Smooth muscle cell (in vitro differentiated cells): ENCODE measurements at regions not wholly inside any gene's neighbourhood (a gene's known extent, or its start where the extent isn't known, plus 50 kb on each side); places are given as distances from the start of the nearest gene placed in this dataset.

Experiments used
- DNase-seq: peaks from one replicate; lab custom pipeline; 2025; ENCODE audit not compliant: unreplicated experiment; lab: John Stamatoyannopoulos, UW
- H2AFZ ChIP-seq: fragments of 200-600 bp; sonication (generic); 2 replicates; pipeline ENCODE4 v1.6.0; 2016; ENCODE audit warnings: antibody characterized with exemption, low read depth, mild to moderate bottlenecking
- H3F3A ChIP-seq: fragments of 200-600 bp; sonication (generic); 2 replicates; pipeline ENCODE4 v1.6.0; 2017; ENCODE audit warnings: antibody characterized with exemption, low read depth
- H3K27ac ChIP-seq: fragments of 200-600 bp; sonication (generic); 2 replicates; pipeline ENCODE4 v1.5.1; 2016; ENCODE audit warnings: low read depth, mild to moderate bottlenecking
- H3K27me3 ChIP-seq: fragments of 200-600 bp; sonication (generic); 2 replicates; pipeline ENCODE4 v1.6.1; 2016; ENCODE audit warnings: low read depth, mild to moderate bottlenecking
- H3K36me3 ChIP-seq: fragments of 200-600 bp; sonication (generic); 2 replicates; pipeline ENCODE4 v1.5.1; 2016; ENCODE audit warnings: low read depth
- H3K4me1 ChIP-seq: fragments of 200-600 bp; sonication (generic); 2 replicates; pipeline ENCODE4 v1.5.1; 2016; ENCODE audit warnings: low read depth
- H3K4me2 ChIP-seq: fragments of 200-600 bp; sonication (generic); 2 replicates; pipeline ENCODE4 v1.6.0; 2016; ENCODE audit warnings: mild to moderate bottlenecking
- H3K4me3 ChIP-seq: fragments of 200-600 bp; sonication (generic); 2 replicates; pipeline ENCODE4 v1.5.1; 2016; ENCODE audit warnings: mild to moderate bottlenecking
- H3K79me2 ChIP-seq: fragments of 200-600 bp; sonication (generic); 2 replicates; pipeline ENCODE4 v1.6.0; 2016; ENCODE audit warnings: low read depth, mild to moderate bottlenecking
- H3K9ac ChIP-seq: fragments of 200-600 bp; sonication (generic); 2 replicates; pipeline ENCODE4 v1.6.0; 2016; ENCODE audit warnings: low read depth
- H3K9me3 ChIP-seq: fragments of 200-600 bp; sonication (generic); replicated peaks from 2 replicates; pipeline ENCODE4 v1.5.1; 2016; ENCODE audit warnings: low read depth
- H4K20me1 ChIP-seq: fragments of 200-600 bp; sonication (generic); 2 replicates; pipeline ENCODE4 v1.6.0; 2016; ENCODE audit warnings: low read depth
- WGBS: methylation state at CpG from one replicate; pipeline ENCODE4 v1.1.7; 2016; ENCODE audit warnings: low lambda C conversion rate; 5-methylcytosine and 5-hydroxymethylcytosine counted together
- TF ChIP-seq, protein P1 (sequence below): fragments of 200-600 bp; sonication (generic); IDR thresholded peaks from 2 replicates; pipeline ENCODE4 v1.5.1; 2017; ENCODE audit warnings: borderline replicate concordance, mild to moderate bottlenecking, antibody characterized with exemption; ENCODE audit not compliant: insufficient read depth, poor library complexity, severe bottlenecking

DNA sequence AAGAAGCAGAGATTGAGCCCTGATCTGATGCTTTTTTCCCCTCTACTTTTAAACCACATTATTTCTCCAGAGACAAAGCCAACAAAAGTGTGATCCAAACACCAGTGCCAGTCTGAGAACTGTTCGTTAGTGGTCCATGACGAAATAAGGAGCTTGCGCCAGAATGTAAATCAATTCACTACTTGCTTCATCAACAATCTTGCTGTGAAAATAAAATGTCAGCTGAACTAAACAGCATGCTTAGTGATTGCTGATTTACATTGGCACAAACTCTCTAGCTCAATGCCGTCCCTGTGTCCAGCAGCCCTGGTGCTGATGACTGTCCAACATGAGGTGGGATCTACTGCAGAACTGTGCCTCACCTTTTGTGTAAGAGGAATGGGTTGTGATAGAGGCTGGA is 71.3 kb downstream of the SOX3 start:
- H3K4me1 ChIP-seq, result no peaks in the 10 kb centered on the region
- H2AFZ ChIP-seq, result no peak overlapping the region

DNA sequence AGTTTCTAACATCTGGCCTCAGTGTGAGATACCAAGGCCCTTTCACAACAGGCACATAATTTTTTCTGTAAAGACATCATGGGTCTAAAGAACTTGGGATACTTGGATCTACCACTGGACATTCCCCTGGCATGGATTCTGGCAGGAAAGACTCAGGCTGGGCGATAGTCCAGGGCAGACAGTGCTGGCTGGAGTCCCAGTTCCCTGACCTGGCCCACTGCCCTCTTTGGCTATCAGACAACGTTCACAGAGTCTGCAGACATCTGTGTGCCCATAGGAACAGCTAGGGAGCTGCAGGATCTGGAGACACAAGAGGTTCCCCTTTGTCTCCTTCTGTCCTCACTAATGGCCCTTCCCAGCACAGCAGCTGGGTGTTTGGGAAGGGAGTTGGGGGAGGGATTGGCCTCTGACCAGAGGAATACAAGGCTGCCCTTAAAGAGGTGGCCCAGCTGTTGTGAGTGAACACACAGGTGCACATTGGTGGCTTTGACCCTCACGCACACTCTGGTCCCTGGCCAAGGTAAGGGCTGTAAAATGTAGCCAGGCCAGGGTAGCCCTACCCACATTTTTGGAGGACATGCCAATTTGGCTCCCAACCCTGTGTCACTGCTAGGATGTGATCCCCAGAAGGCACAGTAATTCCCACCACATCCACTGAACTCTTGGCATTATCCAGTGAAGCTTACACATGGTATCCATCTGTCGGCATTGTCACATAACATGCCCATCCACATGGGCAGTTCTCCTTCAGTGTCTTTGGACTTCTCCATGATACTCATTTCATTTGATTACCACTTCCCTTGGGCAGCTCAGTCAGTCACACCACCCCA is 72.3 kb downstream of the SOX3 start:
- H3K4me3 ChIP-seq, result no peak overlapping the region
- TF ChIP-seq, protein P1, sequence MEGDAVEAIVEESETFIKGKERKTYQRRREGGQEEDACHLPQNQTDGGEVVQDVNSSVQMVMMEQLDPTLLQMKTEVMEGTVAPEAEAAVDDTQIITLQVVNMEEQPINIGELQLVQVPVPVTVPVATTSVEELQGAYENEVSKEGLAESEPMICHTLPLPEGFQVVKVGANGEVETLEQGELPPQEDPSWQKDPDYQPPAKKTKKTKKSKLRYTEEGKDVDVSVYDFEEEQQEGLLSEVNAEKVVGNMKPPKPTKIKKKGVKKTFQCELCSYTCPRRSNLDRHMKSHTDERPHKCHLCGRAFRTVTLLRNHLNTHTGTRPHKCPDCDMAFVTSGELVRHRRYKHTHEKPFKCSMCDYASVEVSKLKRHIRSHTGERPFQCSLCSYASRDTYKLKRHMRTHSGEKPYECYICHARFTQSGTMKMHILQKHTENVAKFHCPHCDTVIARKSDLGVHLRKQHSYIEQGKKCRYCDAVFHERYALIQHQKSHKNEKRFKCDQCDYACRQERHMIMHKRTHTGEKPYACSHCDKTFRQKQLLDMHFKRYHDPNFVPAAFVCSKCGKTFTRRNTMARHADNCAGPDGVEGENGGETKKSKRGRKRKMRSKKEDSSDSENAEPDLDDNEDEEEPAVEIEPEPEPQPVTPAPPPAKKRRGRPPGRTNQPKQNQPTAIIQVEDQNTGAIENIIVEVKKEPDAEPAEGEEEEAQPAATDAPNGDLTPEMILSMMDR, result no peak
- no peaks in the 10 kb centered on the region for H3K36me3 ChIP-seq
- DNase-seq, result no peak
- H3F3A ChIP-seq, result no peaks in the 10 kb centered on the region
- WGBS, result 74% methylated on average over 4 of the region's 4 CpGs
- no peaks in the 10 kb centered on the region for H3K4me1 ChIP-seq
- no peaks in the 10 kb centered on the region for H3K27me3 ChIP-seq
- H3K27ac ChIP-seq, result no peak overlapping the region
- no peak overlapping the region for H2AFZ ChIP-seq
- no peak overlapping the region for H3K9ac ChIP-seq
- H3K79me2 ChIP-seq, result no peaks in the 10 kb centered on the region
- no peaks in the 10 kb centered on the region for H4K20me1 ChIP-seq
- H3K4me2 ChIP-seq, result no peak overlapping the region
- no peaks in the 10 kb centered on the region for H3K9me3 ChIP-seq

More for the DNA sequence above, 71.3 kb downstream of the SOX3 start:
- Histone ChIP-seq H4K20me1 (no peaks in the 10 kb centered on the region), H3K36me3 (no peaks in the 10 kb centered on the region), H3K9ac (no peak overlapping the region), H3K79me2 (no peaks in the 10 kb centered on the region), H3F3A (no peaks in the 10 kb centered on the region), H3K27ac (no peak overlapping the region), H3K4me2 (no peak overlapping the region), H3K9me3 (no peaks in the 10 kb centered on the region), H3K27me3 (no peaks in the 10 kb centered on the region), H3K4me3 (no peak overlapping the region)
- TF ChIP-seq, protein P1, result no peak
- WGBS, result 85% methylated on average over 4 of the region's 4 CpGs
- DNase-seq, result no peak

DNA sequence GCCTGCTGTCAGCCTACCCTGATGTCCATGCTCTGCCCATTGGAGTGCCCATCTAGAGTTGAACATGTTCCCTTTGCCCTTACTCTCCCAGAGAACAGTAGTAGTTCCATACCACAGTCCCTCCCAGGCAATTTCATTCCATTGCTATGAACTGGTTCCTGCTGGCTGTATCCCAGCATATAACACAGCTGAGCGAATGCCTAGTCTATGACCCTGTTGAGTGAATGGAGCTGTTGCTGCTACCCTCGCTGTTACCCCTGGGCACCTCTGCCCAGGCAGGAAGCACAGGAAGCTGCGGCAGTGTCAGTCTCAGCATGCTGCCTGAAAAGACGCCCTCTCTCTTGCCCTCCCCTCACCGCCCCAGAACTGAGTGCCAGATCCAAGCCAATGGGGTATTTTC is 73.3 kb downstream of the SOX3 start:
- no peak for DNase-seq
- Histone ChIP-seq H3K27ac (no peak overlapping the region), H3K4me3 (no peak overlapping the region), H3K27me3 (no peaks in the 10 kb centered on the region), H3K4me1 (no peaks in the 10 kb centered on the region), H3K9me3 (no peaks in the 10 kb centered on the region), H3K9ac (no peak overlapping the region), H3K79me2 (no peaks in the 10 kb centered on the region), H3F3A (no peaks in the 10 kb centered on the region), H4K20me1 (no peaks in the 10 kb centered on the region), H2AFZ (no peak overlapping the region), H3K36me3 (no peaks in the 10 kb centered on the region), H3K4me2 (no peak overlapping the region)
- 78% methylated on average over 5 of the region's 5 CpGs for WGBS
- TF ChIP-seq, protein P1, result no peak
